ENCODE measurements at regions not wholly inside any gene's neighbourhood (a gene's known extent, or its start where the extent isn't known, plus 50 kb on each side); places are given as distances from the start of the nearest gene placed in this dataset.

GRCh38 chr1:218752126-218752525, 407.0 kb downstream of the TGFB2 start:
- in situ Hi-C loops (cut with MboI; ENCODE audit: low sequenced_read_pairs): no loop called here

- in situ Hi-C loops (cut with MboI; ENCODE audit: low sequenced_read_pairs): no loop called here
These were observed 409.3 kb downstream of the TGFB2 start for GRCh38 chr1:218754477-218754876.

GRCh38 chr1:218755128-218755527, 410.0 kb downstream of the TGFB2 start:
- in situ Hi-C loops (cut with MboI; ENCODE audit: low sequenced_read_pairs): no loop called here

GRCh38 chr1:218759795-218760194, 413.9 kb upstream of the LYPLAL1 start:
- in situ Hi-C loops (cut with MboI; ENCODE audit: low sequenced_read_pairs): no loop called here

- in situ Hi-C loops (cut with MboI; ENCODE audit: low sequenced_read_pairs): no loop called here
These were observed 412.8 kb upstream of the LYPLAL1 start for GRCh38 chr1:218760601-218761570.

- in situ Hi-C loops (cut with MboI; ENCODE audit: low sequenced_read_pairs): no loop called here
These were observed 410.1 kb upstream of the LYPLAL1 start for GRCh38 chr1:218763538-218763937.

- in situ Hi-C loops (cut with MboI; ENCODE audit: low sequenced_read_pairs): no loop called here
These were observed 407.9 kb upstream of the LYPLAL1 start for GRCh38 chr1:218765753-218766152.

GRCh38 chr1:218771931-218772330, 401.7 kb upstream of the LYPLAL1 start:
- in situ Hi-C loops (cut with MboI; ENCODE audit: low sequenced_read_pairs): no loop called here

- in situ Hi-C loops (cut with MboI; ENCODE audit: low sequenced_read_pairs): no loop called here
These were observed 401.1 kb upstream of the LYPLAL1 start for GRCh38 chr1:218772575-218772974.

- in situ Hi-C loops (cut with MboI; ENCODE audit: low sequenced_read_pairs): no loop called here
These were observed 398.1 kb upstream of the LYPLAL1 start for GRCh38 chr1:218775501-218776021.

- in situ Hi-C loops (cut with MboI; ENCODE audit: low sequenced_read_pairs): no loop called here
These were observed 395.2 kb upstream of the LYPLAL1 start for GRCh38 chr1:218778257-218779126.

GRCh38 chr1:218779341-218780100, 394.2 kb upstream of the LYPLAL1 start:
- in situ Hi-C loops (cut with MboI; ENCODE audit: low sequenced_read_pairs): no loop called here

- in situ Hi-C loops (cut with MboI; ENCODE audit: low sequenced_read_pairs): no loop called here
These were observed 390.5 kb upstream of the LYPLAL1 start for GRCh38 chr1:218783131-218783530.

GRCh38 chr1:218783916-218784315, 389.8 kb upstream of the LYPLAL1 start:
- in situ Hi-C loops (cut with MboI; ENCODE audit: low sequenced_read_pairs): no loop called here

GRCh38 chr1:218785928-218786327, 387.8 kb upstream of the LYPLAL1 start:
- in situ Hi-C loops (cut with MboI; ENCODE audit: low sequenced_read_pairs): no loop called here

- in situ Hi-C loops (cut with MboI; ENCODE audit: low sequenced_read_pairs): no loop called here
These were observed 385.9 kb upstream of the LYPLAL1 start for GRCh38 chr1:218787826-218788225.

GRCh38 chr1:218796773-218797172, 376.9 kb upstream of the LYPLAL1 start:
- in situ Hi-C loops (cut with MboI; ENCODE audit: low sequenced_read_pairs): no loop called here

- in situ Hi-C loops (cut with MboI; ENCODE audit: low sequenced_read_pairs): no loop called here
These were observed 370.9 kb upstream of the LYPLAL1 start for GRCh38 chr1:218802799-218803198.

GRCh38 chr1:218803351-218803997, 370.2 kb upstream of the LYPLAL1 start:
- in situ Hi-C loops (cut with MboI; ENCODE audit: low sequenced_read_pairs): no loop called here

Measured in HL-60/S4 (cell line).